GM12878 (cell line): ENCODE measurements at regions not wholly inside any gene's neighbourhood (a gene's known extent, or its start where the extent isn't known, plus 50 kb on each side); places are given as distances from the start of the nearest gene placed in this dataset.

Experiments
- ATAC-seq: fragments of 200-7000 bp; cut with Tn5 transposase; 3 replicates; pipeline ENCODE4 v1.9.1; 2020; ENCODE audit warnings: mild to moderate bottlenecking, moderate library complexity
- BruUV-seq: library from RNA; stranded (reverse); fragments of 400-500 nt; replicated peaks from 2 replicates; lab custom pipeline; 2021; lab: Mats Ljungman, UMichigan
- CTCF ChIA-PET: fragments of 300-600 bp; sonication (Branson Sonifier 250); formaldehyde crosslinking; extraction: SDS; loops from one replicate; lab custom pipeline; 2021; ENCODE audit warnings: inconsistent platforms; lab: Yijun Ruan, JAX
- POLR2A ChIA-PET: fragments of 350-600 bp; formaldehyde crosslinking; extraction: SDS; loops from one replicate; lab custom pipeline; 2021; ENCODE audit warnings: inconsistent platforms; lab: Charles Lee
- RAD21 ChIA-PET: fragments of 300-600 bp; sonication (Branson Sonifier 250); formaldehyde crosslinking; loops from one replicate; lab custom pipeline; 2023; ENCODE audit warnings: antibody characterized with exemption; ENCODE audit not compliant: unreplicated experiment; lab: Charles Lee
- SMC1A ChIA-PET: fragments of 300-600 bp; sonication (Branson Sonifier 250); formaldehyde crosslinking; loops from one replicate; lab custom pipeline; 2023; ENCODE audit not compliant: unreplicated experiment, uncharacterized antibody; lab: Charles Lee
- DNase-seq: peaks from one replicate; pipeline ENCODE4 v3.0.0-alpha.2; 2011; ENCODE audit warnings: low read depth, low spot score
- FAIRE-seq: peaks from 3 replicates; lab custom pipeline; 2011; peaks lifted over from hg19 to GRCh38; lab: Jason Lieb, UNC
- H2AFZ ChIP-seq: 2 replicates; pipeline ENCODE4 v1.6.0; 2011; ENCODE audit warnings: low read depth, low read length, control low read depth; ENCODE audit not compliant: control insufficient read depth
- H3K27ac ChIP-seq: 2 replicates; pipeline ENCODE4 v1.5.1; 2011; ENCODE audit warnings: control low read depth; ENCODE audit not compliant: control insufficient read depth, insufficient read depth
- H3K27me3 ChIP-seq, 2 experiments: replicated peaks in 1 of 2; 2 replicates each; pipeline versions ENCODE4 v1.6.0 to v1.6.1; 2011; ENCODE audit warnings: low read length in 1 of 2; ENCODE audit not compliant: control insufficient read depth in 2 of 2, insufficient read depth in 2 of 2
- H3K36me3 ChIP-seq, 2 experiments: 2 replicates each; pipeline ENCODE4 v1.5.1; 2011; ENCODE audit warnings: low read length in 1 of 2; ENCODE audit not compliant: control insufficient read depth in 2 of 2, insufficient read depth in 2 of 2
- H3K4me1 ChIP-seq: 2 replicates; pipeline ENCODE4 v1.6.1; 2011; ENCODE audit warnings: mild to moderate bottlenecking, low read length, moderate library complexity, mixed read lengths; ENCODE audit not compliant: control insufficient read depth, insufficient read depth
- H3K4me2 ChIP-seq: 2 replicates; pipeline ENCODE4 v1.6.0; 2011; ENCODE audit warnings: control low read depth; ENCODE audit not compliant: control insufficient read depth, insufficient read depth
- H3K4me3 ChIP-seq: fragments of 200-600 bp; sonication (generic); 2 replicates; pipeline ENCODE4 v1.5.1; 2016
- H3K79me2 ChIP-seq: 2 replicates; pipeline ENCODE4 v1.6.0; 2011; ENCODE audit warnings: low read length; ENCODE audit not compliant: control insufficient read depth, insufficient read depth
- H3K9ac ChIP-seq: 2 replicates; pipeline ENCODE4 v1.8.0; 2011; ENCODE audit warnings: low read length, control low read depth, mixed read lengths; ENCODE audit not compliant: control insufficient read depth, insufficient read depth
- H3K9me3 ChIP-seq: replicated peaks from 3 replicates; pipeline ENCODE4 v1.5.1; 2011; ENCODE audit warnings: mild to moderate bottlenecking, low read length; ENCODE audit not compliant: control insufficient read depth, insufficient read depth
- H4K20me1 ChIP-seq: 2 replicates; pipeline ENCODE4 v1.6.0; 2011; ENCODE audit not compliant: control insufficient read depth, insufficient read depth
- ATF7 ChIP-seq: fragments of 450-650 bp; IDR thresholded peaks from 2 replicates; pipeline ENCODE4 v1.6.1; 2016; ENCODE audit warnings: low read depth, mild to moderate bottlenecking
- EP300 ChIP-seq, 2 experiments: fragments of 150-350 bp in 1 of 2; IDR thresholded peaks; 2 replicates each; pipeline ENCODE4 v1.6.1; 2011 to 2012; ENCODE audit warnings: low read depth in 2 of 2, low read length in 2 of 2, borderline replicate concordance in 1 of 2, improper control_type of control experiment in 1 of 2, inconsistent platforms in 1 of 2; ENCODE audit not compliant: control insufficient read depth in 1 of 2
- MEF2B ChIP-seq: fragments of 450-650 bp; IDR thresholded peaks from 2 replicates; pipeline ENCODE4 v1.6.1; 2018; ENCODE audit warnings: mild to moderate bottlenecking, moderate library complexity; ENCODE audit not compliant: partially characterized antibody, poor library complexity, severe bottlenecking
- MTA2 ChIP-seq: fragments of 450-650 bp; IDR thresholded peaks from 2 replicates; pipeline ENCODE4 v1.6.1; 2016; ENCODE audit warnings: low read depth, mild to moderate bottlenecking, moderate library complexity
- NR2C2 ChIP-seq: IDR thresholded peaks from 2 replicates; pipeline ENCODE4 v1.6.1; 2011; ENCODE audit warnings: borderline replicate concordance, low read depth; ENCODE audit not compliant: control insufficient read depth, insufficient read length
- NR2F1 ChIP-seq: fragments of 450-650 bp; conservative IDR thresholded peaks from 2 replicates; pipeline ENCODE4 v1.6.1; 2017; ENCODE audit warnings: mild to moderate bottlenecking
- PML ChIP-seq: IDR thresholded peaks from 2 replicates; pipeline ENCODE4 v1.6.1; 2012; ENCODE audit warnings: low read length, inconsistent platforms
- RAD51 ChIP-seq: fragments of 450-650 bp; IDR thresholded peaks from 2 replicates; pipeline ENCODE4 v1.6.1; 2016; ENCODE audit warnings: moderate library complexity, mild to moderate bottlenecking, inconsistent platforms
- RUNX3 ChIP-seq: IDR thresholded peaks from 2 replicates; pipeline ENCODE4 v1.6.1; 2012; ENCODE audit warnings: low read length, inconsistent platforms
- SIN3A ChIP-seq: IDR thresholded peaks from 2 replicates; pipeline ENCODE4 v1.6.1; 2012; ENCODE audit warnings: low read depth, low read length, improper control_type of control experiment
- TCF7 ChIP-seq: IDR thresholded peaks from 2 replicates; pipeline ENCODE4 v1.6.1; 2014; ENCODE audit warnings: antibody characterized with exemption, borderline replicate concordance
- ZNF622 ChIP-seq: fragments of 450-650 bp; IDR thresholded peaks from 2 replicates; pipeline ENCODE4 v1.6.1; 2017; ENCODE audit warnings: mild to moderate bottlenecking, inconsistent platforms
- WGBS: methylation state at CpG from one replicate; pipeline ENCODE4 v1.1.6; 2016; ENCODE audit warnings: low lambda C conversion rate; ENCODE audit not compliant: insufficient replicate concordance, insufficient coverage; ENCODE audit errors: missing lambda C conversion rate; 5-methylcytosine and 5-hydroxymethylcytosine counted together
- in situ Hi-C: fragments of 300-500 bp; cut with MboI; formaldehyde crosslinking; loops from 9 replicates; pipeline ENCODE4 v1.14.3; 2018; ENCODE audit warnings: mixed read lengths
- intact Hi-C: fragments of 100-400 bp; cut with micrococcal nuclease; formaldehyde crosslinking; loops from one replicate; pipeline ENCODE4 v1.14.2; 2022; ENCODE audit not compliant: unreplicated experiment
- TF ChIP-seq, protein P1 (sequence below): fragments of 450-650 bp; formaldehyde crosslinking; IDR thresholded peaks from 2 replicates; pipeline ENCODE4 v1.4.0; 2020; ENCODE audit warnings: mild to moderate bottlenecking, moderate library complexity
- TF ChIP-seq, protein P2 (sequence below): IDR thresholded peaks from 2 replicates; pipeline ENCODE4 v1.6.1; 2012; ENCODE audit warnings: low read depth, low read length, improper control_type of control experiment
- TF ChIP-seq, protein P3 (sequence below): fragments of 450-650 bp; IDR thresholded peaks from 2 replicates; pipeline ENCODE4 v1.6.1; 2017; ENCODE audit warnings: borderline replicate concordance
- TF ChIP-seq, protein P4 (sequence below): IDR thresholded peaks from 2 replicates; pipeline ENCODE4 v1.6.1; 2011; ENCODE audit warnings: low read depth, mild to moderate bottlenecking, low read length, moderate library complexity, borderline replicate concordance; ENCODE audit errors: extremely low read depth

DNA sequence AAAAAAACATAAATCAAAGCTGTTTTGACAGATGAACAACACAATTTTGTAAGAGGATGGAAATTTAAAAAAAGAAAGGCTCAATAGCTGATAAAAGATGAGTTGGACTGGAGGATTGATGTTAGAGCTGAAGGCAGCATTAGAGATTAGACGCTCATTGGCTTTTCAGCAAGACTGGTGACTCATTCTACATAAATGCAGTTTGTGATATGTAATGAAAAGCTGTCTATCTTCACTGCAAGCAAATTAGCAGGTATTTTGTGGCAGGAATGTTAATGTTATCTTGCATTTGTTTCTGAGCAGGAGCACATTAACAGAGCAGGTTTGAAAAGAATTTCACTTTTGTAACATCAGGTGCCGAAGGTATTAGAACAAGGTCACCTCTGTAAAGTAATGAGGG lies 442.7 kb upstream of the NOVA1 start:
- FAIRE-seq (no peak), ATAC-seq (no peak), DNase-seq (no peak)
- Histone ChIP-seq H2AFZ (no peak overlapping the region), H4K20me1 (no peaks in the 10 kb centered on the region), H3K4me1 (no peaks in the 10 kb centered on the region), H3K27ac (no peak overlapping the region), H3K9ac (no peak overlapping the region), H3K36me3 (no peaks in the 10 kb centered on the region), H3K27me3 (no peaks in the 10 kb centered on the region), H3K79me2 (no peaks in the 10 kb centered on the region), H3K4me3 (no peak overlapping the region), H3K9me3 (no peaks in the 10 kb centered on the region), H3K4me2 (no peak overlapping the region)
- ChIA-PET SMC1A (interaction anchor here (1.3 kb wide), 1 partner anchor 11 kb away, joined by 3 read pairs; no protein-coding TSS in a partner anchor), CTCF (no interaction called here), POLR2A (no interaction called here), RAD21 (no interaction called here)
- BruUV-seq, result no TSS peak
- no peak for TF ChIP-seq MTA2
- no peak for TF ChIP-seq NR2C2
- TF ChIP-seq, protein P1, sequence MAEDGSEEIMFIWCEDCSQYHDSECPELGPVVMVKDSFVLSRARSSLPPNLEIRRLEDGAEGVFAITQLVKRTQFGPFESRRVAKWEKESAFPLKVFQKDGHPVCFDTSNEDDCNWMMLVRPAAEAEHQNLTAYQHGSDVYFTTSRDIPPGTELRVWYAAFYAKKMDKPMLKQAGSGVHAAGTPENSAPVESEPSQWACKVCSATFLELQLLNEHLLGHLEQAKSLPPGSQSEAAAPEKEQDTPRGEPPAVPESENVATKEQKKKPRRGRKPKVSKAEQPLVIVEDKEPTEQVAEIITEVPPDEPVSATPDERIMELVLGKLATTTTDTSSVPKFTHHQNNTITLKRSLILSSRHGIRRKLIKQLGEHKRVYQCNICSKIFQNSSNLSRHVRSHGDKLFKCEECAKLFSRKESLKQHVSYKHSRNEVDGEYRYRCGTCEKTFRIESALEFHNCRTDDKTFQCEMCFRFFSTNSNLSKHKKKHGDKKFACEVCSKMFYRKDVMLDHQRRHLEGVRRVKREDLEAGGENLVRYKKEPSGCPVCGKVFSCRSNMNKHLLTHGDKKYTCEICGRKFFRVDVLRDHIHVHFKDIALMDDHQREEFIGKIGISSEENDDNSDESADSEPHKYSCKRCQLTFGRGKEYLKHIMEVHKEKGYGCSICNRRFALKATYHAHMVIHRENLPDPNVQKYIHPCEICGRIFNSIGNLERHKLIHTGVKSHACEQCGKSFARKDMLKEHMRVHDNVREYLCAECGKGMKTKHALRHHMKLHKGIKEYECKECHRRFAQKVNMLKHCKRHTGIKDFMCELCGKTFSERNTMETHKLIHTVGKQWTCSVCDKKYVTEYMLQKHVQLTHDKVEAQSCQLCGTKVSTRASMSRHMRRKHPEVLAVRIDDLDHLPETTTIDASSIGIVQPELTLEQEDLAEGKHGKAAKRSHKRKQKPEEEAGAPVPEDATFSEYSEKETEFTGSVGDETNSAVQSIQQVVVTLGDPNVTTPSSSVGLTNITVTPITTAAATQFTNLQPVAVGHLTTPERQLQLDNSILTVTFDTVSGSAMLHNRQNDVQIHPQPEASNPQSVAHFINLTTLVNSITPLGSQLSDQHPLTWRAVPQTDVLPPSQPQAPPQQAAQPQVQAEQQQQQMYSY (CRISPR knock-in tag), result no peak
- TF ChIP-seq RAD51, result no peak
- no peak for TF ChIP-seq NR2F1
- TF ChIP-seq ZNF622, result no peak
- TF ChIP-seq EP300 (IDR thresholded peaks at IDR 0.05; ENCODE audit: borderline replicate concordance in 1 of 2, control insufficient read depth in 1 of 2, low read depth in 2 of 2, low read length in 2 of 2), result no peak
- TF ChIP-seq, protein P2, sequence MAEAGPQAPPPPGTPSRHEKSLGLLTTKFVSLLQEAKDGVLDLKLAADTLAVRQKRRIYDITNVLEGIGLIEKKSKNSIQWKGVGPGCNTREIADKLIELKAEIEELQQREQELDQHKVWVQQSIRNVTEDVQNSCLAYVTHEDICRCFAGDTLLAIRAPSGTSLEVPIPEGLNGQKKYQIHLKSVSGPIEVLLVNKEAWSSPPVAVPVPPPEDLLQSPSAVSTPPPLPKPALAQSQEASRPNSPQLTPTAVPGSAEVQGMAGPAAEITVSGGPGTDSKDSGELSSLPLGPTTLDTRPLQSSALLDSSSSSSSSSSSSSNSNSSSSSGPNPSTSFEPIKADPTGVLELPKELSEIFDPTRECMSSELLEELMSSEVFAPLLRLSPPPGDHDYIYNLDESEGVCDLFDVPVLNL, result no peak
- no peak for TF ChIP-seq PML
- no peak for TF ChIP-seq SIN3A
- TF ChIP-seq RUNX3, result no peak
- TF ChIP-seq ATF7, result no peak
- TF ChIP-seq, protein P3, sequence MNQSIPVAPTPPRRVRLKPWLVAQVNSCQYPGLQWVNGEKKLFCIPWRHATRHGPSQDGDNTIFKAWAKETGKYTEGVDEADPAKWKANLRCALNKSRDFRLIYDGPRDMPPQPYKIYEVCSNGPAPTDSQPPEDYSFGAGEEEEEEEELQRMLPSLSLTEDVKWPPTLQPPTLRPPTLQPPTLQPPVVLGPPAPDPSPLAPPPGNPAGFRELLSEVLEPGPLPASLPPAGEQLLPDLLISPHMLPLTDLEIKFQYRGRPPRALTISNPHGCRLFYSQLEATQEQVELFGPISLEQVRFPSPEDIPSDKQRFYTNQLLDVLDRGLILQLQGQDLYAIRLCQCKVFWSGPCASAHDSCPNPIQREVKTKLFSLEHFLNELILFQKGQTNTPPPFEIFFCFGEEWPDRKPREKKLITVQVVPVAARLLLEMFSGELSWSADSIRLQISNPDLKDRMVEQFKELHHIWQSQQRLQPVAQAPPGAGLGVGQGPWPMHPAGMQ, result no peak
- TF ChIP-seq MEF2B, result no peak
- no peak for TF ChIP-seq TCF7
- TF ChIP-seq, protein P4, sequence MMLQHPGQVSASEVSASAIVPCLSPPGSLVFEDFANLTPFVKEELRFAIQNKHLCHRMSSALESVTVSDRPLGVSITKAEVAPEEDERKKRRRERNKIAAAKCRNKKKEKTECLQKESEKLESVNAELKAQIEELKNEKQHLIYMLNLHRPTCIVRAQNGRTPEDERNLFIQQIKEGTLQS, result no peak
- in situ Hi-C loops (no loop called here), intact Hi-C loops (no loop called here)
- 38% methylated on average over 2 of the region's 2 CpGs for WGBS
